ENCODE measurements at regions not wholly inside any gene's neighbourhood (a gene's known extent, or its start where the extent isn't known, plus 50 kb on each side); places are given as distances from the start of the nearest gene placed in this dataset.
"Not testable (repeated sequence)": the region's sequence is repeated elsewhere in the genome, so short reads cannot be mapped to it uniquely, and the experiment has no call there.

- no peaks in the 10 kb centered on the region for H3K27me3 ChIP-seq
- H3K4me1 ChIP-seq (replicated peaks in 1 of 2): no peaks in the 10 kb centered on the region
- no peaks in the 10 kb centered on the region for H3K9me3 ChIP-seq (replicated peaks in 1 of 3)
- WGBS, 4 donors: 80 to 83% (median 81%) methylated on average over 10 of the region's 10 CpGs
- TF ChIP-seq POLR2A (IDR thresholded peaks at IDR 0.05) (no peak), CTCF (IDR thresholded peaks at IDR 0.05) (no peak)
- DNase-seq: no peak
- no peaks in the 10 kb centered on the region for H3K36me3 ChIP-seq (replicated peaks in 1 of 2)
- H3K27ac ChIP-seq: no peak overlapping the region
- no peak overlapping the region for H3K4me3 ChIP-seq
- intact Hi-C loops (cut with DNase I): no loop called here
These were observed 131.9 kb downstream of the BOD1 start for GRCh38 chr5:173484569-173484968.

- H3K4me3 ChIP-seq; H3K9me3 ChIP-seq (replicated peaks in 1 of 3); H3K27ac ChIP-seq; H3K27me3 ChIP-seq; H3K36me3 ChIP-seq (replicated peaks in 1 of 2); DNase-seq; intact Hi-C loops (cut with DNase I); H3K4me1 ChIP-seq (replicated peaks in 1 of 2): not testable (repeated sequence)
- 63 to 81% (median 72%) methylated on average over 3 of the region's 3 CpGs for WGBS, 4 donors
These were observed 132.9 kb downstream of the BOD1 start for GRCh38 chr5:173483599-173483998.

- H3K4me3 ChIP-seq: no peak overlapping the region
- H3K36me3 ChIP-seq (replicated peaks in 1 of 2): no peaks in the 10 kb centered on the region
- WGBS, 4 donors: 85 to 94% (median 87%) methylated on average over 4 of the region's 4 CpGs
- no peaks in the 10 kb centered on the region for H3K9me3 ChIP-seq (replicated peaks in 1 of 3)
- no peak for DNase-seq
- intact Hi-C loops (cut with DNase I): no loop called here
- TF ChIP-seq POLR2A (IDR thresholded peaks at IDR 0.05) (no peak), CTCF (IDR thresholded peaks at IDR 0.05) (no peak)
- no peak overlapping the region for H3K27ac ChIP-seq
- H3K27me3 ChIP-seq: no peaks in the 10 kb centered on the region
- H3K4me1 ChIP-seq (replicated peaks in 1 of 2): no peaks in the 10 kb centered on the region
These were observed 133.3 kb downstream of the BOD1 start for GRCh38 chr5:173483160-173483559.

- no peaks in the 10 kb centered on the region for H3K4me1 ChIP-seq (replicated peaks in 1 of 2)
- no peak overlapping the region for H3K27ac ChIP-seq
- intact Hi-C loops (cut with DNase I): no loop called here
- no peak for DNase-seq
- no peaks in the 10 kb centered on the region for H3K27me3 ChIP-seq
- no peak overlapping the region for H3K4me3 ChIP-seq
- H3K36me3 ChIP-seq (replicated peaks in 1 of 2): no peaks in the 10 kb centered on the region
- no peaks in the 10 kb centered on the region for H3K9me3 ChIP-seq (replicated peaks in 1 of 3)
- 64 to 69% (median 68%) methylated on average over 5 of the region's 5 CpGs for WGBS, 4 donors
- TF ChIP-seq POLR2A (IDR thresholded peaks at IDR 0.05): no peak
- TF ChIP-seq CTCF (IDR thresholded peaks at IDR 0.05): no peak
These were observed 134.6 kb downstream of the BOD1 start for GRCh38 chr5:173481821-173482220.

GRCh38 chr5:173480896-173481295 is 135.6 kb downstream of the BOD1 start:
- no peaks in the 10 kb centered on the region for H3K36me3 ChIP-seq (replicated peaks in 1 of 2)
- no peaks in the 10 kb centered on the region for H3K9me3 ChIP-seq (replicated peaks in 1 of 3)
- H3K27me3 ChIP-seq: no peaks in the 10 kb centered on the region
- H3K4me3 ChIP-seq: no peak overlapping the region
- no peak overlapping the region for H3K27ac ChIP-seq
- intact Hi-C loops (cut with DNase I): no loop called here
- no peak for DNase-seq
- H3K4me1 ChIP-seq (replicated peaks in 1 of 2): no peaks in the 10 kb centered on the region
- TF ChIP-seq POLR2A (IDR thresholded peaks at IDR 0.05): no peak
- TF ChIP-seq CTCF (IDR thresholded peaks at IDR 0.05): no peak

Measured in adrenal gland (tissue), 9 donors.